GM18870 (cell line): ENCODE measurements at regions not wholly inside any gene's neighbourhood (a gene's known extent, or its start where the extent isn't known, plus 50 kb on each side); places are given as distances from the start of the nearest gene placed in this dataset.

ENCODE experiments used
- ATAC-seq: cut with Tn5 transposase; IDR thresholded peaks from one replicate; pipeline ENCODE4 v1.9.1; 2021; ENCODE audit warnings: moderate library complexity; ENCODE audit not compliant: unreplicated experiment

DNA sequence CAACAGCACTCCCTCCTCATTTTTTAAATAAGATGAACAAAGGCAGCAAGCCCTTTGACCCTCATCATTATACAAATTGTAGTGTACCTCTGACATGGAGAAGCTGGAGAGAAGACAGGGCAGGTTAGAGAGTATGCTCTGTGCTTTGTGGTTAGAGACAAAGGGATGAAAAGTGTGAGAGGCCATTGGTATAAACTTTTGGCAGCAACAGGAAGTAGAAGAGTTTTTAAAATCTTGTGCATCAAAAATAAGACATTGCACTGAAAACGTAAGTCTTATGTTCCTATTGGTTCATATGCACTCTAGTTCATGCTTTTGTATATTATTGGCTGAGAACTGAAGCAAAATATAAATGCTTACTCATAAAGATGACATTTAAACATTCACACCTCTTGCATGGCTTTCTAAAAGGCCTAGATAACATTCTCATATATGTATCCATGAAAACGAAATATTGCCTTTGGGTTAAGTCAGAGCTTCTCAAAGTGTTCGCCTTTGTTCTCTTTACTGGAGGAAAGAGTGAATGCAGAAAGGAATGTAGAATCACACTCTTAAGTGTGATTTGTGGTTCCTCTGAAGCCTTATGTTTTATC lies 158.0 kb downstream of the PALM2AKAP2 start:
- no peak for ATAC-seq

DNA sequence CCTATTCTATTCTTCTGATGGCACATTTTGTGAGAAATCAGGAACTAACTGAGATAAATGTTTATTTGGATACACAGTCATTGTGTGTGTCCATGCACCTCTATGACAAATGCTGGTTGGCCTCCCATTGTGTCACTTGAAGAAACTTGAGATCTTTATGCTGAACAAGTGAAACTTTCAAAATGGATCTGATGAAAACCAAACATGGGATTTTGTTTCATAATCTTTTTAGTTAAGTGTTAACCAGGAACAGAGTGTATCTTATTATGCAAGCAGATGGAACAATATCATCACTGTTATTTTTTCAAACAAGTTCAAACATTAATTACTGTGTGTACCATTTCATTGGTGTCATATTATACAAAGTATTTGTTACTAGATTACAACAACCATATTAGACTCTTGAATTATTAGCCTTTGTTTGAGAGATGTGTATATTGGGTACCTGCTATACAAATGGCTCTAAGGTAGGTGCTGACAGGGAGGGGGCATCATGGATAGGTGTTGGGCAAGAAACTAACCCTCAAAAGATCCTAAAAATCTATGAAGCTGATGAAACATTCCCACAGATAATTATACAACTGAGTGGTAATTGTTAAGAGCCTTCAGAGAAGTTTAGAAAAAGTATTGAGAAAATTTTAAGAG lies 159.8 kb downstream of the PALM2AKAP2 start:
- ATAC-seq = no peak

DNA sequence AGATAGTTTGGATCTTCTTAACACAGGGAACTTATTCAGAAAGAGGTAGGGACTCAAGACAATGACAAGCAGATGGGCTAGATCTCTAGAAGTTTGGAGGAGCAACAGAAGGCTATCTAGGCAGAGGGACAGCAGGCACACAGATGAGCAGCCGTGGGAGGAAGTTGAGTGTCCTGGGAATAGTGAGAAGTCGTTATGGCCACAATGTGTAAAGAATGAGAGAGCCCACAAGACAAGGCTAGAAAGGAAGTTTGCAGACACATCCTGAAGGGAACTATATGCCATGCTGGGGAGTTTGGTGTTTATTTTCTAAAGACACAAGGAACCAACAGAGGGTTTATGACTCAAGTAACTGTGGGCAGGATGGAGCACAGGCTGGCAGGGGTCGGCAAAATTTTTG lies 160.6 kb downstream of the PALM2AKAP2 start:
- ATAC-seq = no peak

DNA sequence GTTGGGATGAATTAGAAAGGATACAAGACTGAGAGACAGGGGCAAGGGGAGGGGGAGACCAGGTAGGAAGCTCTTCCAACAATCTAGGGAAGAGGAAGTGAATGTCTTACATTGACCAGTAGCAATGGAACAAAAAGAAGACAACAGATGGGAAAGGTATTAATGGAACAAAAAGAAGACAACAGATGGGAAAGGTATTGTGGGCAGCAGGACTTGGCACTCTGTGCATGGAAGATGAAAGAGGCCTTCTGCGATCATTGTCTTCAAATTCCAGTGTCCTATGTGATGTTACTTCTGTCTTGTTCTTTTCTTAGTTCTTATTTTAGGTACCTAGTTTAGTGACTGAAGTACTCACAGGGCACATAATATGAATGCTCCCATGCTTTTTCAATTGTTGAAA lies 161.8 kb downstream of the PALM2AKAP2 start:
- no peak for ATAC-seq

DNA sequence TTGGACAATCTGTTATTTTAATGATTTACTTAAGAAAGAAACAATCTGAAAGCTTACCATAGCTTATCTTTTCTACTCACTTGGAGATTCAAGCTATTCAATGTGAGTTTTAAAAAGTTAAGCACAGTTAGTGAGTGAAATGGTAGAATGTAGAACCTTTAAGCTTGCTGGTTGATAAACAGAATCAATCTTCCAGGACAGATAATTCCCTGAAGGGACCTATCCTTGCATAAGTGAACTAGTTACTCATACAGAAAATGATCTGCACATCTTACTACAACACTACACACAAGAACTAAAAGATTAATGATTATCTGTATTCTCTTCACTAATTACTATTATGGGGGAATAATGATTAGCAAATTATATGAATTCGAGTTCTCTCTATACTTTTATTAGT lies 165.6 kb downstream of the PALM2AKAP2 start:
- no peak for ATAC-seq

DNA sequence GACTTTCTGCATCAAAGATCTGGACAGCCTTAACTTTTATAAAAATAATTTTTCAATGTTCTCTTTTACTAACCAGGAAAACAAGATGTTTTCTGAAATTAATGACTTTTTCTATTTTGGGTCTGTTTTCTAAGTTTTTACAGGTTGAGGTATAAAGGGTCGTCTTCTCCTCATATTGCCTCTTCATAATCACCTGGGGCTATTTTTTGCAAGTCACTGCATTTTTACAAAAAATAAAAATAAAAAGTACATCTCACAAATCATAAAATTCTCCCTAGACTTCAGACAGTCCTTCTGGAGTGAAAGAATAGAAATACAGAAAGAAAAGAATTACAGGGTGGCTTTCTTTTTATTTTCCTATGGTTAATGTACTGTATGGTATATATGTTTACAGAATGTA lies 168.5 kb downstream of the PALM2AKAP2 start:
- ATAC-seq = no peak

GRCh38 chr9:109950710-109951443 lies 170.9 kb downstream of the PALM2AKAP2 start:
- ATAC-seq = peak; percentile 42

- no peak for ATAC-seq
These were observed 173.3 kb downstream of the PALM2AKAP2 start for GRCh38 chr9:109953300-109953699.

GRCh38 chr9:109953813-109954497 lies 174.0 kb downstream of the PALM2AKAP2 start:
- ATAC-seq = no peak

DNA sequence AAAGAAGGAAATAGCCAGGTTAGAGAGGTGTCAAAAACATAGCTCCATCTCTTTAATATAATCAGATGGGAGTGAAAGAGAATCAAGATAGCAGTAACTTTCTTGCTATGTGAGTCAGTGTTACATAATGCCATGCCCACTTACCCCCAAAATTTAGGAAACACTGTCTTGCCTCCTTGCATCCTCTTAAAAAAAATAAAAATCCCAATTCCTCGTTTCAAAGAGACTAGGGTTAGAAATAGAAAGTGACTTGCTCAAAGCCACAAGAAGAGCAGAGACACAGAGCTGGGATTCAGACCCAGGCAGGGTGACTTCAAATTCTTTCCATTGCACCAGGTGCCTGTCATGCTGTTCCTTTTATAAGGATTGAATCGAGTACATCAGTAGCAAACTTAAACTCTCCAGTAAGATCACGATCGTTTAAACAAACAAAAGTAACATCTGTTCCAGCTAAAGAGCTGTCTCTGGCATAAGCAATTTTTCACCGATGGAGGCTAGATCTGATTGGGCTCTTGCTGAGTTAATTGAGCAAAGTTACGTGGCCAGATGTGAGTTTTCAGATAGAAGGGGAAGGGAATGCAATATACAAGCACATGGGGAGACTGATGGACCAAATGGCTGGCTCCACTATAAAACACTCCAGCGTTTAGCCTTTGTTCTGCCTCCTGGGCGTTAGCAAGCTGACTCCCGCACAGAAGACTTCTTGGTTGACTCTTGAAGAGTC lies 176.9 kb downstream of the PALM2AKAP2 start:
- ATAC-seq = no peak

DNA sequence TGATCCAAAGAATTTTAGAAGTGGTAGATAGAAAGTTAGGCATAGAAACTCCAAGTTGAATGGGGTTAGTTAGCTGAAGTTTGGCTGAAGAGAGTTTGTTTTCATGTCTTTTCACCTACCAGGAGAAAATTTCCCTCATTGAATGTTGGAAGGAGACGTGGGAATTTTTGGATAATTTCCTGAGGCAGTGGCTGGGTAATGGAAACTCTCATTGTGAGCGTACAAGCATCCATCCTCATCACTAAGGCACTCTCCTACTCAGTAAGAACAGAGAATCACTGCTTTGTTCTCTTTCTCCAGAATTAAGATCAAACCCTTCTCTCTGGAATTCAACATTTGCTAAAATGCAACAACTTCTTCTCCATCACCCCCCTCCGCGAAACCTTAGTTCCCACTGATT lies 179.7 kb downstream of the PALM2AKAP2 start:
- ATAC-seq = no peak

DNA sequence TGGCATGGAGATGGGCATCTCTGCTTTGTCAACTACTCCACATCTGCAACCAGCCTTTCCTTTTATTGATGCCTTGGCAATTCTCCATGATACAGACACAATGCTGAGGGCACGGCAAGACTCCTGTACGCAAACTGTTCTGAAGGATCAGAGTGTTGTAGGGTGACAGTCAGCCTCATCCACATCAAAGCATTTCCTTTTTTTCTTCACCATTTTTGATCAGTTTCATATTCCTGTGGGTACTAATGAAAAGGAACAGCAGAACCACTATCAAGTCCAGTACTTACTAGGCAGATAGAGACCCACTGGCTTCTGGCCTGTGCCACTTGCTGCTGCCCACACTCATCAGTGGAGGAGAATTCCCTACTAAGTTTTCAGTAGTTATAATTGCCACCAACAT lies 181.6 kb downstream of the PALM2AKAP2 start:
- no peak for ATAC-seq

- ATAC-seq = no peak
These were observed 182.2 kb downstream of the PALM2AKAP2 start for GRCh38 chr9:109962215-109962614.

DNA sequence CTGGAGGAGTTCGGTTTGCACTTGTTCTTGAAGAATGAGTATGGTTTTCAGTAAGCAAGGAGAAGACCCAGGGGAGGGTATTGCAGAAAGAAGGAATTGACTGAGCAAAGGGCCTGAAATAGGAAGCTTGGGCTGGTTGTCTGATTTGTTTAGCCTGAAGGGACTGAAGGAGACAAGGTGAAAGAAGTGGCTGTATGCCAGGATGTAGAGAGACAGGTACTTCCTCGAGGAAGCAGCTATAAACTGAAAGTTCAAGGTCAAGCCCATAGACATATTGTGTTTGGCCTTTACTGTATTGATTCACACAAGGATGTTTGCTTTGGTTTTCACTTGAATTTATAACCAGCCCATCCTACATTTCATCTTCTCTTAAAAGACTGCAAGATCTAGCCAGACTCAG lies 183.1 kb downstream of the PALM2AKAP2 start:
- no peak for ATAC-seq

- ATAC-seq = no peak
These were observed 186.8 kb downstream of the PALM2AKAP2 start for GRCh38 chr9:109966643-109967368.

DNA sequence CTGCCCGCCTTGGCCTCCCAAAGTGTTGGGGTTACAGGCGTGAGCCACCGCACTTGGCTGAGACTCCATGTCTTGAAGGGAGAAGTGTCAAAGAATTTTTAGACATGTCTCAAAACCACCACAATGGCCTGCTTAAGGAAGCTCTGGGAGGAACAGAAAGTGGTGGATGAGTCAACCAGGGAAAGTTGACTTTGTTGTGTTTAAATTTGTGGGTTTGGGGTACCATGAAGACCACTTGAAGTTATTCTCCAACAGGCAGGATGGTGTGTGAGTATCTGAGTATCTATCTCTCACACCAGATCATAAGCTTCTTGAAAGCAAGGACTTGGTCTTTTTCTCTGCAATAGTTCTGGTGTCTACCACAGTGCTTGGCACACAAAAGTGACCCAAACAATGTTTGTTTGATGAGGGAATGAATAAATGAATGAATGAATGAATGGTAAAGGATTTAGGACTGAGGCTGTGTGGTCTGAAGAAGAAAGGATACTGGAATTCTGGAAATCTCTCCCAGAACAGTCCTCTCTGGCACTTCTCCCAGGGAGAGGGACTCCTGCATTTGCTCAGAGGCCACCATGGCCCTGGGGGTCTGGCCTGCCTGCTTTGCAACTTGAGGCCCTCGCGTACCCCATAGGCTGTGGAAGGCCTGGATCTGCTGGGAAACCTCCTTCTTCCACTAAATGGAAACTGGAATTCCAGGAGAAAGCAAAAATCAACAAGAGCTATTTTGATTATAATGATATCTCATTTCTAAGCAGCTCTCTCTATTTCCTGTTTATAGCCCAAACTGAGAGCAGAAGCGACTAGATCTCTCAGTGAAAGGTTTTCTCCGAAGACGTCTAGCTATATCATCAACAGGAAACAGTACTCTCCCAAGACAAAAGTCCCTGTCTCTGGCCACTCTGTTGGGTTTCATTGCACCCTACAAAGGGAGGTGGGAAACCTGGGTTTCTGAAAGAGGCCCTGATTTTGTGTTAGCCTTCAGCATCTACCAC lies 187.9 kb downstream of the PALM2AKAP2 start:
- peak; percentile 29 for ATAC-seq

DNA sequence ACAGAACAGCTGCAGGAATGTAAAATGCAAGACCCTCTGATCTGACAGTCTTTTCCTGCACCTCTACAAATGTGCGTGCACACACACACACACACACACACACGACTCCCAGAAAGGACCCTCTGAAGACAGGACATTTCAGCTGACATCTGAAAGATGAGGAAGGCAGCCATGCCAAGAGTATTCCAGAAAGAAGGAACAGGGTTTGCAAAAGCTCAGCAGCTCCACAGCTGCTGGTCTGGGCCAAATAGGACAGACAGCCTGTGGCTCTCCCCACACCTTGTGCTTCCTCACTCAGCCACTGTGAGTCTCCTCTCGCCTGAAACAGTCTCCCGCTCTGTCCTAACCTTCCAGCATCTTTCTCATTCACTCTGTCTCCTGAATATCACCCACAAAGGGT lies 189.0 kb downstream of the PALM2AKAP2 start:
- ATAC-seq = no peak

- ATAC-seq = no peak
These were observed 189.7 kb downstream of the PALM2AKAP2 start for GRCh38 chr9:109969573-109970237.

DNA sequence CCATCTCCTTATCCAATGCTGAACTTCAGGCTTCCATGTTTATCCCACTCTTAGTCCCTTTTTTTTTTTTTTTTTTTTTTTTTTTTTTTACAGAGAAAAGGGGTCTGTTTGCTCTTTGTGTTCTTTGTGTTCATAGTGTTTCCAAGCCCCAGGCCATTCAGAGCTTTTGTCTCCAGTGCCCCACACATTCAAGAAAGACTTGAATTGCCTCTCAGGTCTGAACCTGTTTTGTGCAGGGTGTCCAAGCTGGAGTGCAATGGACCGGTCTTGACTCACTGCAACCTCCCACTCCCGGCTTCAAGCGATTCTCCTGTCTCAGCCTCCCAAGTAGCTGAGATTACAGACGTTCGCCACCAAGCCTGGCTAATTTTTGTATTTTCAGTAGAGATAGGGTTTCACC lies 191.2 kb downstream of the PALM2AKAP2 start:
- ATAC-seq = no peak
